GM12878 (cell line): ENCODE measurements at regions not wholly inside any gene's neighbourhood (a gene's known extent, or its start where the extent isn't known, plus 50 kb on each side); places are given as distances from the start of the nearest gene placed in this dataset.

Source experiments
- ATAC-seq: fragments of 200-7000 bp; cut with Tn5 transposase; 3 replicates; pipeline ENCODE4 v1.9.1; 2020; ENCODE audit warnings: mild to moderate bottlenecking, moderate library complexity
- BruUV-seq: library from RNA; stranded (reverse); fragments of 400-500 nt; replicated peaks from 2 replicates; lab custom pipeline; 2021; lab: Mats Ljungman, UMichigan
- CTCF ChIA-PET: fragments of 300-600 bp; sonication (Branson Sonifier 250); formaldehyde crosslinking; extraction: SDS; loops from one replicate; lab custom pipeline; 2021; ENCODE audit warnings: inconsistent platforms; lab: Yijun Ruan, JAX
- POLR2A ChIA-PET: fragments of 350-600 bp; formaldehyde crosslinking; extraction: SDS; loops from one replicate; lab custom pipeline; 2021; ENCODE audit warnings: inconsistent platforms; lab: Charles Lee
- RAD21 ChIA-PET: fragments of 300-600 bp; sonication (Branson Sonifier 250); formaldehyde crosslinking; loops from one replicate; lab custom pipeline; 2023; ENCODE audit warnings: antibody characterized with exemption; ENCODE audit not compliant: unreplicated experiment; lab: Charles Lee
- SMC1A ChIA-PET: fragments of 300-600 bp; sonication (Branson Sonifier 250); formaldehyde crosslinking; loops from one replicate; lab custom pipeline; 2023; ENCODE audit not compliant: unreplicated experiment, uncharacterized antibody; lab: Charles Lee
- DNase-seq: peaks from one replicate; pipeline ENCODE4 v3.0.0-alpha.2; 2011; ENCODE audit warnings: low read depth, low spot score
- FAIRE-seq: peaks from 3 replicates; lab custom pipeline; 2011; peaks lifted over from hg19 to GRCh38; lab: Jason Lieb, UNC
- H2AFZ ChIP-seq: 2 replicates; pipeline ENCODE4 v1.6.0; 2011; ENCODE audit warnings: low read depth, low read length, control low read depth; ENCODE audit not compliant: control insufficient read depth
- H3K27ac ChIP-seq: 2 replicates; pipeline ENCODE4 v1.5.1; 2011; ENCODE audit warnings: control low read depth; ENCODE audit not compliant: control insufficient read depth, insufficient read depth
- H3K27me3 ChIP-seq, 2 experiments: replicated peaks in 1 of 2; 2 replicates each; pipeline versions ENCODE4 v1.6.0 to v1.6.1; 2011; ENCODE audit warnings: low read length in 1 of 2; ENCODE audit not compliant: control insufficient read depth in 2 of 2, insufficient read depth in 2 of 2
- H3K36me3 ChIP-seq, 2 experiments: 2 replicates each; pipeline ENCODE4 v1.5.1; 2011; ENCODE audit warnings: low read length in 1 of 2; ENCODE audit not compliant: control insufficient read depth in 2 of 2, insufficient read depth in 2 of 2
- H3K4me1 ChIP-seq: 2 replicates; pipeline ENCODE4 v1.6.1; 2011; ENCODE audit warnings: mild to moderate bottlenecking, low read length, moderate library complexity, mixed read lengths; ENCODE audit not compliant: control insufficient read depth, insufficient read depth
- H3K4me2 ChIP-seq: 2 replicates; pipeline ENCODE4 v1.6.0; 2011; ENCODE audit warnings: control low read depth; ENCODE audit not compliant: control insufficient read depth, insufficient read depth
- H3K4me3 ChIP-seq: fragments of 200-600 bp; sonication (generic); 2 replicates; pipeline ENCODE4 v1.5.1; 2016
- H3K79me2 ChIP-seq: 2 replicates; pipeline ENCODE4 v1.6.0; 2011; ENCODE audit warnings: low read length; ENCODE audit not compliant: control insufficient read depth, insufficient read depth
- H3K9ac ChIP-seq: 2 replicates; pipeline ENCODE4 v1.8.0; 2011; ENCODE audit warnings: low read length, control low read depth, mixed read lengths; ENCODE audit not compliant: control insufficient read depth, insufficient read depth
- H3K9me3 ChIP-seq: replicated peaks from 3 replicates; pipeline ENCODE4 v1.5.1; 2011; ENCODE audit warnings: mild to moderate bottlenecking, low read length; ENCODE audit not compliant: control insufficient read depth, insufficient read depth
- H4K20me1 ChIP-seq: 2 replicates; pipeline ENCODE4 v1.6.0; 2011; ENCODE audit not compliant: control insufficient read depth, insufficient read depth
- HSF1 ChIP-seq: fragments of 150-350 bp; IDR thresholded peaks from 2 replicates; pipeline ENCODE4 v1.6.1; 2014; ENCODE audit warnings: mild to moderate bottlenecking, low read depth, low read length
- NFYB ChIP-seq: IDR thresholded peaks from 2 replicates; pipeline ENCODE4 v1.6.1; 2011; ENCODE audit warnings: low read depth, mild to moderate bottlenecking, low read length, improper control_type of control experiment, moderate library complexity; ENCODE audit not compliant: insufficient read depth
- SMC3 ChIP-seq: IDR thresholded peaks from 2 replicates; pipeline ENCODE4 v1.6.1; 2011; ENCODE audit warnings: low read length, improper control_type of control experiment, borderline replicate concordance
- TCF3 ChIP-seq: IDR thresholded peaks from 2 replicates; pipeline ENCODE4 v1.6.1; 2012; ENCODE audit warnings: low read depth, mild to moderate bottlenecking, low read length, borderline replicate concordance; ENCODE audit not compliant: insufficient read depth
- in situ Hi-C: fragments of 300-500 bp; cut with MboI; formaldehyde crosslinking; loops from 9 replicates; pipeline ENCODE4 v1.14.3; 2018; ENCODE audit warnings: mixed read lengths
- intact Hi-C: fragments of 100-400 bp; cut with micrococcal nuclease; formaldehyde crosslinking; loops from one replicate; pipeline ENCODE4 v1.14.2; 2022; ENCODE audit not compliant: unreplicated experiment
- TF ChIP-seq, protein P1 (sequence below): fragments of 450-650 bp; IDR thresholded peaks from 2 replicates; pipeline ENCODE4 v1.6.1; 2018; ENCODE audit warnings: mild to moderate bottlenecking, low read depth, moderate library complexity; ENCODE audit not compliant: partially characterized antibody
- TF ChIP-seq, protein P2 (sequence below): fragments of 450-650 bp; IDR thresholded peaks from 2 replicates; pipeline ENCODE4 v1.6.1; 2017; ENCODE audit warnings: mild to moderate bottlenecking

DNA sequence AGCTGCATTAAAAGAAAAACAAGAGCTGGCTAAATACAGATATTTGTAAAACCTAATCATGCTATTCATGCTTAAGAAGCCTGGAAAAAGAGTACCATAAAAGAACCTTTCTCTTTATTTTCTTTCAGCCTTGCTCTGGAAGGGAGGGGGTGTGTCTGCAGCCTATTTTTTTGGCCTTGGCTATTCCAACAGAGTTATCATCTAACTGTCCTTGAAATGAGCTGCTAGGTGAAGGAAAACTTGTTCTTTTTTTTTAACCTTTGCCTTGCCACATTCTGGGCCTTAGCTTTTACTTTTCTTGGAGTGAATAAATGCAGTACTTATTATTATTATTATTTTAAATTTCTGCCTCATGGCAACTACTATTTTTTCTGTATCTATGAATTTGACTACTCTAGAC is 224.9 kb upstream of the SYNCRIP start:
- ChIA-PET CTCF (no interaction called here), RAD21 (no interaction called here), POLR2A (no interaction called here), SMC1A (no interaction called here)
- Histone ChIP-seq H3K4me2 (no peak overlapping the region), H3K27ac (no peak overlapping the region), H3K4me1 (no peaks in the 10 kb centered on the region), H3K27me3 (no peaks in the 10 kb centered on the region), H2AFZ (no peak overlapping the region), H3K79me2 (no peaks in the 10 kb centered on the region), H3K9me3 (no peaks in the 10 kb centered on the region), H4K20me1 (no peaks in the 10 kb centered on the region), H3K36me3 (no peaks in the 10 kb centered on the region), H3K9ac (no peak overlapping the region), H3K4me3 (no peak overlapping the region)
- ATAC-seq (no peak), FAIRE-seq (no peak), DNase-seq (no peak)
- in situ Hi-C loops (no loop called here), intact Hi-C loops (no loop called here)
- no TSS peak for BruUV-seq
- TF ChIP-seq TCF3 (no peak), HSF1 (no peak), SMC3 (no peak), NFYB (no peak)
- TF ChIP-seq, protein P1, sequence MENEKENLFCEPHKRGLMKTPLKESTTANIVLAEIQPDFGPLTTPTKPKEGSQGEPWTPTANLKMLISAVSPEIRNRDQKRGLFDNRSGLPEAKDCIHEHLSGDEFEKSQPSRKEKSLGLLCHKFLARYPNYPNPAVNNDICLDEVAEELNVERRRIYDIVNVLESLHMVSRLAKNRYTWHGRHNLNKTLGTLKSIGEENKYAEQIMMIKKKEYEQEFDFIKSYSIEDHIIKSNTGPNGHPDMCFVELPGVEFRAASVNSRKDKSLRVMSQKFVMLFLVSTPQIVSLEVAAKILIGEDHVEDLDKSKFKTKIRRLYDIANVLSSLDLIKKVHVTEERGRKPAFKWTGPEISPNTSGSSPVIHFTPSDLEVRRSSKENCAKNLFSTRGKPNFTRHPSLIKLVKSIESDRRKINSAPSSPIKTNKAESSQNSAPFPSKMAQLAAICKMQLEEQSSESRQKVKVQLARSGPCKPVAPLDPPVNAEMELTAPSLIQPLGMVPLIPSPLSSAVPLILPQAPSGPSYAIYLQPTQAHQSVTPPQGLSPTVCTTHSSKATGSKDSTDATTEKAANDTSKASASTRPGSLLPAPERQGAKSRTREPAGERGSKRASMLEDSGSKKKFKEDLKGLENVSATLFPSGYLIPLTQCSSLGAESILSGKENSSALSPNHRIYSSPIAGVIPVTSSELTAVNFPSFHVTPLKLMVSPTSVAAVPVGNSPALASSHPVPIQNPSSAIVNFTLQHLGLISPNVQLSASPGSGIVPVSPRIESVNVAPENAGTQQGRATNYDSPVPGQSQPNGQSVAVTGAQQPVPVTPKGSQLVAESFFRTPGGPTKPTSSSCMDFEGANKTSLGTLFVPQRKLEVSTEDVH = no peak
- TF ChIP-seq, protein P2, sequence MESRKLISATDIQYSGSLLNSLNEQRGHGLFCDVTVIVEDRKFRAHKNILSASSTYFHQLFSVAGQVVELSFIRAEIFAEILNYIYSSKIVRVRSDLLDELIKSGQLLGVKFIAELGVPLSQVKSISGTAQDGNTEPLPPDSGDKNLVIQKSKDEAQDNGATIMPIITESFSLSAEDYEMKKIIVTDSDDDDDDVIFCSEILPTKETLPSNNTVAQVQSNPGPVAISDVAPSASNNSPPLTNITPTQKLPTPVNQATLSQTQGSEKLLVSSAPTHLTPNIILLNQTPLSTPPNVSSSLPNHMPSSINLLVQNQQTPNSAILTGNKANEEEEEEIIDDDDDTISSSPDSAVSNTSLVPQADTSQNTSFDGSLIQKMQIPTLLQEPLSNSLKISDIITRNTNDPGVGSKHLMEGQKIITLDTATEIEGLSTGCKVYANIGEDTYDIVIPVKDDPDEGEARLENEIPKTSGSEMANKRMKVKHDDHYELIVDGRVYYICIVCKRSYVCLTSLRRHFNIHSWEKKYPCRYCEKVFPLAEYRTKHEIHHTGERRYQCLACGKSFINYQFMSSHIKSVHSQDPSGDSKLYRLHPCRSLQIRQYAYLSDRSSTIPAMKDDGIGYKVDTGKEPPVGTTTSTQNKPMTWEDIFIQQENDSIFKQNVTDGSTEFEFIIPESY = no peak
